Lower leg skin (tissue), 3 donors: ENCODE measurements at regions not wholly inside any gene's neighbourhood (a gene's known extent, or its start where the extent isn't known, plus 50 kb on each side); places are given as distances from the start of the nearest gene placed in this dataset.

ENCODE experiments used
- CTCF ChIP-seq, 3 donors: fragments of 450-650 bp; IDR thresholded peaks; one replicate each; pipeline ENCODE4 v1.5.1; 2016; ENCODE audit warnings: antibody characterized with exemption in 3 of 3, mild to moderate bottlenecking in 3 of 3, moderate library complexity in 2 of 3
- POLR2A ChIP-seq, 2 donors: fragments of 450-650 bp; IDR thresholded peaks; one replicate each; pipeline ENCODE4 v1.6.1; 2016 to 2017; ENCODE audit warnings: antibody characterized with exemption in 2 of 2, mild to moderate bottlenecking in 1 of 2, moderate library complexity in 1 of 2

- TF ChIP-seq CTCF (IDR thresholded peaks at IDR 0.05), result no peak
- no peak for TF ChIP-seq POLR2A (IDR thresholded peaks at IDR 0.05)
These were observed 80.9 kb upstream of the ABCB5 start for GRCh38 chr7:20534543-20534942.
